ENCODE measurements at regions not wholly inside any gene's neighbourhood (a gene's known extent, or its start where the extent isn't known, plus 50 kb on each side); places are given as distances from the start of the nearest gene placed in this dataset.

DNA sequence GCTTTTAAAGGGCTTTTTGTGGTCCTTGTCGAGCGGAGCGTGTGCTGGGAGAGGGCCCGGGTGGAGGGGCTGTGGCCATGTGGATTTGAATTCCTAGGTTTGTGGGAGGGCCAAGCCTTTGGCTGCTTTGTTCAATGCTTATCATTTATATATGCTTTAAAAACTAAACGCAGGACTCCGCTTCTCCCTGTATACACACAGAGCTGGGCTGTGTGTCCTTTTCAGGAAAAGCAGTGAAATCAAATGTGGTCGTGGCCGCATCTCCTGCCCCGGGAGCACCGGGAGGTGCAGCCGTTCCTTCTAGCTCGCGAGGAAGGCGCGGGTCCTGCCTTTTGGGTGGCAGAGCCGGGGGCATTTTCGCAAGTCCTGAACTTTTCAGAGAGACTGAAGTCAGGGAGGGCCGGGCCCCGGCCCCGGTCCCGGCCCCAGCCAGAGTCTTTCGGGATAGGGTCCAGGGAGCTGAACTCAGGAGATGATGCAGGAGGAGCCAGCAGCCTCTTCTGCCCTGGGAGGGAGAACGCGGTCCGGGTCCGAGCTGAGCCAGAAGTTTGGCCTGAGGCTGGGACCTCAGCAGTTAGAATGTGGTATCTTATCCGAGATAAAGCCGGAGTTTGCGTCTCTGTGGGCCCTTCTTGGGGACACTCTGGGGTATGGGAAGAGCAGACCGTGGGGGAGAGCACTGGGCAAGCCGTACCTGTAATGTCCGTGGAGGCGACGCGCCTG lies 158.8 kb downstream of the C9orf152 start:
- TF ChIP-seq, protein P1, sequence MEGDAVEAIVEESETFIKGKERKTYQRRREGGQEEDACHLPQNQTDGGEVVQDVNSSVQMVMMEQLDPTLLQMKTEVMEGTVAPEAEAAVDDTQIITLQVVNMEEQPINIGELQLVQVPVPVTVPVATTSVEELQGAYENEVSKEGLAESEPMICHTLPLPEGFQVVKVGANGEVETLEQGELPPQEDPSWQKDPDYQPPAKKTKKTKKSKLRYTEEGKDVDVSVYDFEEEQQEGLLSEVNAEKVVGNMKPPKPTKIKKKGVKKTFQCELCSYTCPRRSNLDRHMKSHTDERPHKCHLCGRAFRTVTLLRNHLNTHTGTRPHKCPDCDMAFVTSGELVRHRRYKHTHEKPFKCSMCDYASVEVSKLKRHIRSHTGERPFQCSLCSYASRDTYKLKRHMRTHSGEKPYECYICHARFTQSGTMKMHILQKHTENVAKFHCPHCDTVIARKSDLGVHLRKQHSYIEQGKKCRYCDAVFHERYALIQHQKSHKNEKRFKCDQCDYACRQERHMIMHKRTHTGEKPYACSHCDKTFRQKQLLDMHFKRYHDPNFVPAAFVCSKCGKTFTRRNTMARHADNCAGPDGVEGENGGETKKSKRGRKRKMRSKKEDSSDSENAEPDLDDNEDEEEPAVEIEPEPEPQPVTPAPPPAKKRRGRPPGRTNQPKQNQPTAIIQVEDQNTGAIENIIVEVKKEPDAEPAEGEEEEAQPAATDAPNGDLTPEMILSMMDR (IDR thresholded peaks at IDR 0.05) = no peak
- TF ChIP-seq EZH2phosphoT487 (IDR thresholded peaks at IDR 0.05) = no peak
